Activated naive CD4-positive, alpha-beta T cell treated with anti-CD3 and anti-CD28 coated beads for 36 hours (primary cell): ENCODE measurements at regions not wholly inside any gene's neighbourhood (a gene's known extent, or its start where the extent isn't known, plus 50 kb on each side); places are given as distances from the start of the nearest gene placed in this dataset.

Experiments used
- CTCF ChIA-PET: fragments of 350-600 bp; sonication (Branson Sonifier 250); formaldehyde crosslinking; loops from one replicate; lab custom pipeline; 2021; ENCODE audit warnings: antibody characterized with exemption; lab: Charles Lee
- DNase-seq: peaks from one replicate; pipeline ENCODE4 v3.0.0-alpha.2; 2020
- H3K27ac Mint-ChIP-seq: one replicate; pipeline ENCODE4 v1.8.0; 2021; ENCODE audit warnings: mild to moderate bottlenecking, mixed read lengths
- H3K27me3 Mint-ChIP-seq: one replicate; pipeline ENCODE4 v1.8.0; 2021; ENCODE audit warnings: low read depth, mixed read lengths
- H3K36me3 Mint-ChIP-seq: one replicate; pipeline ENCODE4 v1.8.0; 2021; ENCODE audit warnings: low read depth, mixed read lengths
- H3K4me1 Mint-ChIP-seq: one replicate; pipeline ENCODE4 v1.8.0; 2021; ENCODE audit warnings: low read depth, mixed read lengths
- H3K4me3 Mint-ChIP-seq: one replicate; pipeline ENCODE4 v1.8.0; 2021; ENCODE audit warnings: mild to moderate bottlenecking, moderate library complexity, mixed read lengths
- H3K9me3 Mint-ChIP-seq: one replicate; pipeline ENCODE4 v1.8.0; 2021; ENCODE audit warnings: mixed read lengths
- intact Hi-C: fragments of 100-400 bp; cut with micrococcal nuclease; formaldehyde crosslinking; loops from one replicate; pipeline ENCODE4 v1.15.1; 2023

GRCh38 chr5:161235569-161235968 is 311.0 kb downstream of the GABRB2 start:
- CTCF ChIA-PET = interaction anchor here (0.6 to 0.7 kb wide), 2 partner anchors 61 to 1210 kb away, joined by 3 to 5 read pairs; no protein-coding TSS in a partner anchor
- H3K9me3 Mint-ChIP-seq = peaks cover 4% of the 10 kb centered on the region
- no peaks in the 10 kb centered on the region for H3K27me3 Mint-ChIP-seq
- H3K4me1 Mint-ChIP-seq = no peaks in the 10 kb centered on the region
- intact Hi-C loops = no loop called here
- no peak overlapping the region for H3K4me3 Mint-ChIP-seq
- no peak overlapping the region for H3K27ac Mint-ChIP-seq
- no peak for DNase-seq
- H3K36me3 Mint-ChIP-seq = no peaks in the 10 kb centered on the region

GRCh38 chr5:161233553-161233952 is 313.0 kb downstream of the GABRB2 start:
- Mint-ChIP-seq H3K4me3 (no peak overlapping the region), H3K27ac (no peak overlapping the region)
- CTCF ChIA-PET = no interaction called here

GRCh38 chr5:161230221-161230620 is 316.3 kb downstream of the GABRB2 start:
- CTCF ChIA-PET = no interaction called here
- no peak overlapping the region for H3K4me3 Mint-ChIP-seq
- no peaks in the 10 kb centered on the region for H3K9me3 Mint-ChIP-seq
- no peaks in the 10 kb centered on the region for H3K27me3 Mint-ChIP-seq
- no peaks in the 10 kb centered on the region for H3K4me1 Mint-ChIP-seq
- DNase-seq = no peak
- intact Hi-C loops = no loop called here
- no peak overlapping the region for H3K27ac Mint-ChIP-seq
- H3K36me3 Mint-ChIP-seq = no peaks in the 10 kb centered on the region

More at GRCh38 chr5:161233553-161233952, 313.0 kb downstream of the GABRB2 start:
- intact Hi-C loops = no loop called here
- Mint-ChIP-seq H3K4me1 (no peaks in the 10 kb centered on the region), H3K27me3 (no peaks in the 10 kb centered on the region), H3K36me3 (no peaks in the 10 kb centered on the region), H3K9me3 (no peaks in the 10 kb centered on the region)
- DNase-seq = no peak

GRCh38 chr5:161219816-161220215 is 326.7 kb downstream of the GABRB2 start:
- intact Hi-C loops = no loop called here
- Mint-ChIP-seq H3K9me3 (no peaks in the 10 kb centered on the region), H3K4me1 (no peaks in the 10 kb centered on the region), H3K4me3 (no peak overlapping the region), H3K36me3 (no peaks in the 10 kb centered on the region), H3K27me3 (no peaks in the 10 kb centered on the region), H3K27ac (no peak overlapping the region)
- CTCF ChIA-PET = no interaction called here
- DNase-seq = no peak

GRCh38 chr5:161216877-161217276 is 329.6 kb downstream of the GABRB2 start:
- Mint-ChIP-seq H3K9me3 (no peaks in the 10 kb centered on the region), H3K36me3 (no peaks in the 10 kb centered on the region), H3K4me3 (no peak overlapping the region), H3K4me1 (no peaks in the 10 kb centered on the region), H3K27ac (no peak overlapping the region), H3K27me3 (no peaks in the 10 kb centered on the region)
- DNase-seq = no peak
- intact Hi-C loops = no loop called here
- CTCF ChIA-PET = interaction anchor here (0.7 kb wide), 1 partner anchor 449 kb away, joined by 3 read pairs; no protein-coding TSS in a partner anchor

- Mint-ChIP-seq H3K27me3 (no peaks in the 10 kb centered on the region), H3K36me3 (no peaks in the 10 kb centered on the region), H3K9me3 (no peaks in the 10 kb centered on the region), H3K4me3 (no peak overlapping the region), H3K4me1 (no peaks in the 10 kb centered on the region), H3K27ac (no peak overlapping the region)
- no peak for DNase-seq
- intact Hi-C loops = no loop called here
- CTCF ChIA-PET = no interaction called here
Measured at GRCh38 chr5:161212123-161212712, 334.3 kb downstream of the GABRB2 start.

GRCh38 chr5:161201558-161201957 is 345.0 kb downstream of the GABRB2 start:
- intact Hi-C loops = no loop called here
- H3K36me3 Mint-ChIP-seq = no peaks in the 10 kb centered on the region
- no peak overlapping the region for H3K4me3 Mint-ChIP-seq
- no peak overlapping the region for H3K27ac Mint-ChIP-seq
- CTCF ChIA-PET = interaction anchor here (0.6 kb wide), 1 partner anchor 106 kb away, joined by 3 read pairs; no protein-coding TSS in a partner anchor
- H3K4me1 Mint-ChIP-seq = no peaks in the 10 kb centered on the region
- DNase-seq = no peak
- peaks cover 6% of the 10 kb centered on the region for H3K9me3 Mint-ChIP-seq
- no peaks in the 10 kb centered on the region for H3K27me3 Mint-ChIP-seq

- intact Hi-C loops = no loop called here
- no peak overlapping the region for H3K27ac Mint-ChIP-seq
- CTCF ChIA-PET = no interaction called here
Measured at GRCh38 chr5:161190778-161191177, 338.8 kb upstream of the ATP10B start.

GRCh38 chr5:161190086-161190485 is 338.1 kb upstream of the ATP10B start:
- Mint-ChIP-seq H3K27ac (no peak overlapping the region), H3K36me3 (no peaks in the 10 kb centered on the region)

More at GRCh38 chr5:161190778-161191177, 338.8 kb upstream of the ATP10B start:
- no peak overlapping the region for H3K4me3 Mint-ChIP-seq
- H3K36me3 Mint-ChIP-seq = no peaks in the 10 kb centered on the region
- no peaks in the 10 kb centered on the region for H3K27me3 Mint-ChIP-seq
- H3K9me3 Mint-ChIP-seq = no peaks in the 10 kb centered on the region
- no peak for DNase-seq
- no peaks in the 10 kb centered on the region for H3K4me1 Mint-ChIP-seq

GRCh38 chr5:161189452-161189851 is 337.4 kb upstream of the ATP10B start:
- H3K4me1 Mint-ChIP-seq = no peaks in the 10 kb centered on the region
- no peak overlapping the region for H3K4me3 Mint-ChIP-seq
- intact Hi-C loops = no loop called here
- no peak overlapping the region for H3K27ac Mint-ChIP-seq
- no peaks in the 10 kb centered on the region for H3K36me3 Mint-ChIP-seq
- no peaks in the 10 kb centered on the region for H3K9me3 Mint-ChIP-seq
- DNase-seq = no peak
- CTCF ChIA-PET = no interaction called here
- H3K27me3 Mint-ChIP-seq = no peaks in the 10 kb centered on the region

More at GRCh38 chr5:161190086-161190485, 338.1 kb upstream of the ATP10B start:
- no peak overlapping the region for H3K4me3 Mint-ChIP-seq
- intact Hi-C loops = no loop called here
- no peaks in the 10 kb centered on the region for H3K9me3 Mint-ChIP-seq
- CTCF ChIA-PET = no interaction called here
- no peaks in the 10 kb centered on the region for H3K27me3 Mint-ChIP-seq
- no peak for DNase-seq
- no peaks in the 10 kb centered on the region for H3K4me1 Mint-ChIP-seq

- CTCF ChIA-PET = no interaction called here
- intact Hi-C loops = no loop called here
- no peak overlapping the region for H3K27ac Mint-ChIP-seq
- no peaks in the 10 kb centered on the region for H3K36me3 Mint-ChIP-seq
- H3K4me1 Mint-ChIP-seq = no peaks in the 10 kb centered on the region
- DNase-seq = no peak
- H3K9me3 Mint-ChIP-seq = no peaks in the 10 kb centered on the region
- no peaks in the 10 kb centered on the region for H3K27me3 Mint-ChIP-seq
- no peak overlapping the region for H3K4me3 Mint-ChIP-seq
Measured at GRCh38 chr5:161183559-161183958, 331.5 kb upstream of the ATP10B start.

- Mint-ChIP-seq H3K9me3 (no peaks in the 10 kb centered on the region), H3K27ac (no peak overlapping the region), H3K4me1 (no peaks in the 10 kb centered on the region), H3K36me3 (no peaks in the 10 kb centered on the region), H3K27me3 (no peaks in the 10 kb centered on the region), H3K4me3 (no peak overlapping the region)
- CTCF ChIA-PET = no interaction called here
- DNase-seq = no peak
- intact Hi-C loops = no loop called here
Measured at GRCh38 chr5:161176221-161176620, 324.2 kb upstream of the ATP10B start.

- Mint-ChIP-seq H3K27ac (no peak overlapping the region), H3K36me3 (no peaks in the 10 kb centered on the region), H3K4me1 (no peaks in the 10 kb centered on the region), H3K9me3 (no peaks in the 10 kb centered on the region), H3K27me3 (no peaks in the 10 kb centered on the region), H3K4me3 (no peak overlapping the region)
- no peak for DNase-seq
- intact Hi-C loops = no loop called here
- CTCF ChIA-PET = no interaction called here
Measured at GRCh38 chr5:161169776-161170175, 317.8 kb upstream of the ATP10B start.
